ENCODE measurements at regions not wholly inside any gene's neighbourhood (a gene's known extent, or its start where the extent isn't known, plus 50 kb on each side); places are given as distances from the start of the nearest gene placed in this dataset.
"Not testable (repeated sequence)": the region's sequence is repeated elsewhere in the genome, so short reads cannot be mapped to it uniquely, and the experiment has no call there.

- DNase-seq, result no peak
These were observed 226.7 kb upstream of the NPY start for GRCh38 chr7:24057243-24057642.

GRCh38 chr7:24058953-24059352, 225.0 kb upstream of the NPY start:
- DNase-seq, result no peak

DNA sequence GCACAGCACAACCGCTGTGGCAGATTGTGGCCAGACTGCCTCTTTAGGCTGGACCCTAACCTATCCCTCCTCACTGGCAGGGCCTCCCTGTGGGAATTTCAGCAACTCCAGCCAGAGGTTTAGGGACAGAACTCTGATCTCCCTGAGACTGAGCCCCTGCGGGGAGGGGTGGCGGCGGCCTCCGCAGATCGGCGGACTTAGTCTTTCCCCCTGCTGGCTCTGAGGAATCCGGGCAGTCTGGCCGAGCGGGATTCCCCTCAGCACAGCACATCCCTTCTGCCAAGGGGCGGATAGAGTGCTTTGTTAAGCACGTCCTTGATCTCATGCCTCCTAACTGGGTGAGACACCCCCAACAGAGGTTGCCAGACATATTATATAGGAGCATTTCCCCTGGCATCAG, 224.2 kb upstream of the NPY start:
- DNase-seq, result no peak

DNA sequence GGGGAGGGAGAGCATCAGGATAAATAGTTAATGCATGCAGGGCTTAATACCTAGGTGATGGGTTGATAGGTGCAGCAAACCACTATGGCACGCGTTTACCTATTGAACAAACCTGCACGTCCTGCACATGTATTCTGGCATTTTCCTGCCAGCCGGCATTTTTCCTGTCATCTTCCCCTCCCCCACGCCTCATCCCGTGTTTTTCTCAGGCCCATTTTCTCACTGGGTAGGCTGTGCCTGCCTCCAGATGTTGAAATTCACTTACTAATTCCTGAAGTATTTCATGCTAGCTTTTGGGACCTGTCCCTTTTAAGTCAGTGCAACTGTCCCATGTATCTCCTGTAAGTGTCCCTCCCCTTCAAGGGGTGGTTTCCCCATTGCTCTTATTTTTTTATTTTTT, 220.3 kb upstream of the NPY start:
- DNase-seq, result no peak

- DNase-seq, result peak; percentile 3
These were observed 214.2 kb upstream of the NPY start for GRCh38 chr7:24069751-24070150.

- DNase-seq, result no peak
These were observed 210.2 kb upstream of the NPY start for GRCh38 chr7:24073651-24074420.

DNA sequence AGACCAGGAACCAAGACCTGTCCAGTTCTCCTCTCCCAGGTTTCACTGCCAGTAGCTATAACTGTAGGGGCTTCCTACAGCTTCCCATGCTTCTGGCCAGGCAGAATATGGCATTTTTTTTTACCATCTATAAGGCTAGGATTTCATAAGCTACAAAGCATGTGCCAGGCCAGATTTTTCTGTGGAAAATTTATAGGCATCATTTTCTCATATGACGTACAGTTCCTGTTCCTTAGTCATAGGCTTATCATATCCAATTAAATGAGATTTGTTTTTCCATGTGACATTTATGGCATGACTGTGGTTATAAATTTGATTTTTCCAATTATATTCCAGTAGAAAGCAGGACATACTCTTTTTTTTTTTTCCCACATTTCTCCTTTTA, 208.6 kb upstream of the NPY start:
- no peak for DNase-seq

- DNase-seq, result no peak
These were observed 201.2 kb upstream of the NPY start for GRCh38 chr7:24082826-24083225.

- no peak for DNase-seq
These were observed 181.0 kb upstream of the NPY start for GRCh38 chr7:24102988-24103387.

DNA sequence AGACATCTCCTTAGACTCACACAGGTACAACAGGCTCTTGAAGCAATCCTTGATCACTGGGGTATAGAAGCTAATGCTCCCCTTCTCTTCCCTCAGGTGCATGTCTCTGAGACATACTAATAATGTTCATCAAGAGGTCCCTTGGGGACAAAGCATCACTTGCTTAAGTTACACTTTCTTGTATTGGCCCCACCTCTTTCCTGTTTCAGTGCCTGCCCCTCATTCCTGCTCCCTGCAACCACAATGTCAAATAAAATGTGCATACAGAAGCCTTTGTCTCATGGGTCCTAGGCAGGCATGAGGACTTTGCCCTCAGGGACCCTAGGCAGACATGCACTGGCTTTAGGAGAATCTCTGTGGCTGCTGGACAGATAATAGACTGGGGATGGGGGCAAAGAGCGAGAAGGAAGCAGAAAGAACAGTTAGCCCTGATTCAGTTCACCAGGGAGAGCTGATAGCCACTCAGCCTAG, 175.0 kb upstream of the NPY start:
- DNase-seq, result no peak

DNA sequence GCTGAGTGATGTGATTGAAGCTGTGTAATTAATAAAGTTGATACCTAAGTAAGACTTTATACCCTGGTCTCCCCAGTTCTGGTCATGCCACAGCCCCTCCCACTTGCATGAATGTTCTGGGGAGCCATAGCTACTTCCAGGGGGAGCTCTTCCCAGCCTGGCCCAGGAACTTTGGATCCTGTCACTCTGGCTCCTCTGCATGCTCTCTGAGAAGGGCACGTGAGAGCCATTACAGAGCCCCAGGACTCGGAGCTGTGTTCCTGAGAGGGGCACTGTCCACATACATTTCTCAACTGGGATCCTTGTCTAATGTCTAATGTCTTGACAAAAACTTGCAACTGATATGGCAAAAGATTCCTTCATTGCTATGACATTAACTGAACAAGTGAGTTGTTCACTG, 173.9 kb upstream of the NPY start:
- DNase-seq, result no peak

GRCh38 chr7:24113506-24113905, 170.5 kb upstream of the NPY start:
- no peak for DNase-seq

- DNase-seq, result no peak
These were observed 168.3 kb upstream of the NPY start for GRCh38 chr7:24115661-24116060.

GRCh38 chr7:24117903-24118499, 166.0 kb upstream of the NPY start:
- not testable (repeated sequence) for DNase-seq

GRCh38 chr7:24119852-24120251, 164.1 kb upstream of the NPY start:
- DNase-seq, result peak; percentile 27

DNA sequence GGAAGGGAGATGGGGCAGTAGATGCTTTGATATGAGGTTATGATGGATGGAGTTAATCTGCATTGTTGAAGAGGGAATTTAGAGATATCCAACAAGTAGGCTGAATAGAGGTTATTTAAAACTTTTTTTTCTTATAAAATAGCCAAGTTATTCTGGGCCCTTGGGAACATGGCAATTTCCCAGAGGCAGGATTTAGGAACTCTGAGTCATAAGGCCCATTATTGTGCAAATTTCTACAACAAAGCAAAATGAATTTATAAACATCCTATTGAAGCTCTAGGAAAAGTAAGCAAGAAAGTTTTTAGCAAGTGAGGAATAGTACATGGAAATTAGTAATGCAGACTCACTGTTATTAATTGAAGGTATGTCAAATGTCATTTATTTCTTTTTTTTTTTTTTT, 160.9 kb upstream of the NPY start:
- no peak for DNase-seq

- no peak for DNase-seq
These were observed 158.2 kb upstream of the NPY start for GRCh38 chr7:24125765-24126164.

GRCh38 chr7:24127930-24128329, 156.1 kb upstream of the NPY start:
- no peak for DNase-seq

DNA sequence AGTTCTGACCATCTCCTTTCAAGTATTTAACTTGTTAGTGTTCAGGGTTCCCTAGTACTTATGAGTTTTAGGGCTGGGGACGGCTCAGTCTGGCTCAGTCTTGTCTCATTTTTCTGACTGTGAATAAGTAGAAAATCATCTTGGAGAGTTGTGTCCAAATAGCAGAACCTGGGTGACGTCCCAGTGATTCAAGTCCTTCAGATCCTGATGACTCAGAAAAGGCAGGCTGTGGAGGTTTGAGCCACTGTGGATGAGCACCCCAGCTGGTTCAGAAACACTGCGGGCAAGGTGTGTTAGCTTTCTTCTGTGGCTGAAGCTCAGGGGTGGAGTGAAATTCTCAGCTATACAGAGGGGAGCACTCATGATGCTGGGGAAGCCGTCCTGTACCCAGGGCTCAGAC, 154.4 kb upstream of the NPY start:
- DNase-seq, result no peak

GRCh38 chr7:24130631-24131030, 153.4 kb upstream of the NPY start:
- no peak for DNase-seq

DNA sequence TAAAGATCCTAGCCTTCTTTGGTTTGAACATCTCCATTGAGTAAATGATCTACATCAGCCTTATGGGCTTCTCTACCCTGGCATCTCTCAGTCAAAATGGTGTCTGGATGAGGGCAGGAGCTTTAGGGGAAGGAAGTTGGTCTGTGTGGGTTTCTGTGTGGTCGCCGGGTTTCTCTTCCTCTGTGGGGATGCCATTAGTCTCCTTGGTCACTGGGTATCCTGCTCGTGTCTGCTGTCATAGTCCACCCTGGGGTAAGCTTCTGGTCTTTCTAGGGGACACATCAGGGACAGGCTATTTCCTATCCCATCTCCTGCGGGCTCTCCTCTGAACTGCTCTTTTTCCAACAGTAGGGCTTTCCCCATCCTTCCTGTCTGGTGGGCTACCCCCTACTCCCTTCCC, 150.3 kb upstream of the NPY start:
- DNase-seq, result no peak

DNA sequence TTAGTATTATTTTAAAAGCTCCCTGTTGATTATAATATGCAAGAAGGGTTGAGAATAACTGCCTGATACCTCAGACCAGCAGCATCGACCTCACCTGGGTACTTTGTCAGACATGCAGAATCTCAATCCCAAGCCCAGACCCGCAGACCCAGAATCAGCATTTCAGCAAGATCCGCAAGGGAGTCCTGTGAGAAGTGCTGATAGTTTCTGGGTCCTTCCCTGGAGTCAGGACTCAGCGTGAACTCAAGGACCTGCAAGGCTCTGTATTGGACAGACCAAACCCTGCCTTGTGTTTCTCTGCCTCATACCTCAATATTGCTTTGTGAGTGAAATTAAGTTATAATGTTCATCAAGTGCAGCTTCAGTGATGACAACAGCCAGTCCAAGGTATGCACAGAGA, 149.5 kb upstream of the NPY start:
- no peak for DNase-seq

- DNase-seq, result no peak
These were observed 148.8 kb upstream of the NPY start for GRCh38 chr7:24135003-24135817.

GRCh38 chr7:24137338-24137737, 146.7 kb upstream of the NPY start:
- no peak for DNase-seq
